Hepatocyte (in vitro differentiated cells): ENCODE measurements at regions not wholly inside any gene's neighbourhood (a gene's known extent, or its start where the extent isn't known, plus 50 kb on each side); places are given as distances from the start of the nearest gene placed in this dataset.
A peak's percentile ranks its signal among the peaks of the same experiment; 100 is the strongest.

Experiments used
- DNase-seq: peaks from one replicate; pipeline ENCODE4 v3.0.0-alpha.2; 2016; ENCODE audit warnings: low spot score
- H2AFZ ChIP-seq: fragments of 200-600 bp; sonication (generic); 2 replicates; pipeline ENCODE4 v1.6.0; 2016; ENCODE audit warnings: antibody characterized with exemption, mild to moderate bottlenecking
- H3K27ac ChIP-seq: fragments of 200-600 bp; sonication (generic); 2 replicates; pipeline ENCODE4 v1.5.1; 2016; ENCODE audit warnings: mild to moderate bottlenecking
- H3K27me3 ChIP-seq: fragments of 200-600 bp; sonication (generic); 2 replicates; pipeline ENCODE4 v1.6.1; 2016
- H3K36me3 ChIP-seq: fragments of 200-600 bp; sonication (generic); replicated peaks from 2 replicates; pipeline ENCODE4 v1.5.1; 2016; ENCODE audit warnings: low read depth; ENCODE audit not compliant: insufficient read depth
- H3K4me1 ChIP-seq: fragments of 200-600 bp; sonication (generic); 2 replicates; pipeline ENCODE4 v1.5.1; 2016; ENCODE audit warnings: mild to moderate bottlenecking, moderate library complexity; ENCODE audit not compliant: insufficient read depth
- H3K4me2 ChIP-seq: fragments of 200-600 bp; sonication (generic); 2 replicates; pipeline ENCODE4 v1.6.0; 2016
- H3K4me3 ChIP-seq: fragments of 200-600 bp; sonication (generic); 2 replicates; pipeline ENCODE4 v1.5.1; 2016; ENCODE audit warnings: mild to moderate bottlenecking
- H3K79me2 ChIP-seq: fragments of 200-600 bp; sonication (generic); 2 replicates; pipeline ENCODE4 v1.6.0; 2017; ENCODE audit warnings: mild to moderate bottlenecking
- H3K9me2 ChIP-seq: fragments of 200-600 bp; sonication (generic); replicated peaks from 2 replicates; pipeline ENCODE4 v1.6.0; 2017; ENCODE audit warnings: mild to moderate bottlenecking; ENCODE audit not compliant: insufficient read depth
- H3K9me3 ChIP-seq: fragments of 200-600 bp; sonication (generic); 2 replicates; pipeline ENCODE4 v1.5.1; 2016; ENCODE audit warnings: low read depth, mild to moderate bottlenecking
- H4K20me1 ChIP-seq: fragments of 200-600 bp; sonication (generic); 2 replicates; pipeline ENCODE4 v1.6.0; 2016; ENCODE audit warnings: mild to moderate bottlenecking; ENCODE audit not compliant: insufficient read depth, poor library complexity, severe bottlenecking
- EZH2 ChIP-seq: fragments of 200-600 bp; sonication (generic); IDR thresholded peaks from 2 replicates; pipeline ENCODE4 v1.6.1; 2016; ENCODE audit warnings: antibody characterized with exemption, mild to moderate bottlenecking, borderline replicate concordance
- EZH2phosphoT487 ChIP-seq: fragments of 200-600 bp; sonication (generic); IDR thresholded peaks from one replicate; pipeline ENCODE4 v1.6.1; 2018; ENCODE audit warnings: antibody characterized with exemption, mild to moderate bottlenecking, low read depth, moderate library complexity; ENCODE audit not compliant: unreplicated experiment, severe bottlenecking
- WGBS: methylation state at CpG from one replicate; pipeline ENCODE4 v1.1.6; 2016; ENCODE audit warnings: low lambda C conversion rate; ENCODE audit errors: missing lambda C conversion rate; 5-methylcytosine and 5-hydroxymethylcytosine counted together
- TF ChIP-seq, protein P1 (sequence below): fragments of 200-600 bp; sonication (generic); IDR thresholded peaks from 2 replicates; pipeline ENCODE4 v1.5.1; 2016; ENCODE audit warnings: antibody characterized with exemption, mild to moderate bottlenecking; ENCODE audit not compliant: poor library complexity

DNA sequence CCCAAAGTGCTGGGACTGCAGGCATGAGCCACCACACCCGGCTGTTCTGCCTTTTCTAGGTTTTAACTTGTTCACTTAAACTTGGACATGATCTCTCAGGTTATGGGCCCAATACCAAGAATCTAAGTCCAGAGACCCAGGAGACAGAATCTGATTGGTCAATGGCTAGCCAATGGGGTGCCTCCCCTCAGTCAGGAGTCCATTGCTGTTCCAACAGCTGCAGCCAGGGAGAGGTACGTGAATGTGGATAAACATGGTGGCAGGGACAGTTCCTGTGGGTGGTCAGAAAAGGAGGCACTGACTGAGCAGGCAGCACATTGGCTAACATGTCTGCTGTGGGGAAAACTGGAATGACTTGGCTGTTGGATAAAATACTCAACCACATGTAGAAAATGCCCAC lies 140.3 kb downstream of the RPLP1 start:
- Histone ChIP-seq H3K36me3 (no peaks in the 10 kb centered on the region), H4K20me1 (no peaks in the 10 kb centered on the region), H2AFZ (no peak overlapping the region), H3K9me3 (no peaks in the 10 kb centered on the region), H3K4me2 (no peak overlapping the region), H3K79me2 (no peaks in the 10 kb centered on the region), H3K27me3 (peaks cover 25% of the 10 kb centered on the region), H3K4me1 (peaks cover 27% of the 10 kb centered on the region), H3K4me3 (no peak overlapping the region), H3K27ac (no peak overlapping the region), H3K9me2 (no peaks in the 10 kb centered on the region)
- DNase-seq: no peak
- 81% methylated on average over 2 of the region's 2 CpGs for WGBS
- TF ChIP-seq EZH2: no peak
- TF ChIP-seq, protein P1, sequence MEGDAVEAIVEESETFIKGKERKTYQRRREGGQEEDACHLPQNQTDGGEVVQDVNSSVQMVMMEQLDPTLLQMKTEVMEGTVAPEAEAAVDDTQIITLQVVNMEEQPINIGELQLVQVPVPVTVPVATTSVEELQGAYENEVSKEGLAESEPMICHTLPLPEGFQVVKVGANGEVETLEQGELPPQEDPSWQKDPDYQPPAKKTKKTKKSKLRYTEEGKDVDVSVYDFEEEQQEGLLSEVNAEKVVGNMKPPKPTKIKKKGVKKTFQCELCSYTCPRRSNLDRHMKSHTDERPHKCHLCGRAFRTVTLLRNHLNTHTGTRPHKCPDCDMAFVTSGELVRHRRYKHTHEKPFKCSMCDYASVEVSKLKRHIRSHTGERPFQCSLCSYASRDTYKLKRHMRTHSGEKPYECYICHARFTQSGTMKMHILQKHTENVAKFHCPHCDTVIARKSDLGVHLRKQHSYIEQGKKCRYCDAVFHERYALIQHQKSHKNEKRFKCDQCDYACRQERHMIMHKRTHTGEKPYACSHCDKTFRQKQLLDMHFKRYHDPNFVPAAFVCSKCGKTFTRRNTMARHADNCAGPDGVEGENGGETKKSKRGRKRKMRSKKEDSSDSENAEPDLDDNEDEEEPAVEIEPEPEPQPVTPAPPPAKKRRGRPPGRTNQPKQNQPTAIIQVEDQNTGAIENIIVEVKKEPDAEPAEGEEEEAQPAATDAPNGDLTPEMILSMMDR: no peak
- no peak for TF ChIP-seq EZH2phosphoT487

DNA sequence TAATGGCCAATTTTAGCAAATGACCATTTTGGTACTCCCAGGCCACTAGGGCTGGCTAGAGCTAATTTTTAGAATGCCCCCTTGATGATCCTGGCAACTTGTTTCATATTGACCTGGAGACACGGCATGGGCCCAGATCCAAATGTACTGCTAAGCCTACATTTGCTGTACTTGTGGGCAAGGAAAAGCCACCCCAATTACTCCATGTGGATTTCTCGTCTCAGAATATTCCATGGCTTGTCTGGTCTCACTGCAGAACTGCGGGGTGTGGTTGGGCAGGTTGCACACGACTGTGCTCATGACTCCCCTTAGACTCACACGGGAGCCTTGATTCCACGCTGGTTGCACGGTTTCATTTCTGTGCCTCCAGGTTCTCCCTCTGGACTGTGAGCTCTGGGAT lies 140.9 kb downstream of the RPLP1 start:
- 88% methylated on average over 7 of the region's 7 CpGs for WGBS
- H3K4me1 ChIP-seq: peaks cover 27% of the 10 kb centered on the region
- DNase-seq: no peak
- H3K9me2 ChIP-seq: no peaks in the 10 kb centered on the region
- H3K9me3 ChIP-seq: no peaks in the 10 kb centered on the region
- no peak overlapping the region for H3K4me2 ChIP-seq
- peaks cover 26% of the 10 kb centered on the region for H3K27me3 ChIP-seq
- no peak overlapping the region for H3K4me3 ChIP-seq
- no peaks in the 10 kb centered on the region for H4K20me1 ChIP-seq
- no peak overlapping the region for H3K27ac ChIP-seq
- TF ChIP-seq, protein P1: no peak
- TF ChIP-seq EZH2phosphoT487 (no peak), EZH2 (no peak)
- no peaks in the 10 kb centered on the region for H3K36me3 ChIP-seq
- no peak overlapping the region for H2AFZ ChIP-seq
- no peaks in the 10 kb centered on the region for H3K79me2 ChIP-seq

DNA sequence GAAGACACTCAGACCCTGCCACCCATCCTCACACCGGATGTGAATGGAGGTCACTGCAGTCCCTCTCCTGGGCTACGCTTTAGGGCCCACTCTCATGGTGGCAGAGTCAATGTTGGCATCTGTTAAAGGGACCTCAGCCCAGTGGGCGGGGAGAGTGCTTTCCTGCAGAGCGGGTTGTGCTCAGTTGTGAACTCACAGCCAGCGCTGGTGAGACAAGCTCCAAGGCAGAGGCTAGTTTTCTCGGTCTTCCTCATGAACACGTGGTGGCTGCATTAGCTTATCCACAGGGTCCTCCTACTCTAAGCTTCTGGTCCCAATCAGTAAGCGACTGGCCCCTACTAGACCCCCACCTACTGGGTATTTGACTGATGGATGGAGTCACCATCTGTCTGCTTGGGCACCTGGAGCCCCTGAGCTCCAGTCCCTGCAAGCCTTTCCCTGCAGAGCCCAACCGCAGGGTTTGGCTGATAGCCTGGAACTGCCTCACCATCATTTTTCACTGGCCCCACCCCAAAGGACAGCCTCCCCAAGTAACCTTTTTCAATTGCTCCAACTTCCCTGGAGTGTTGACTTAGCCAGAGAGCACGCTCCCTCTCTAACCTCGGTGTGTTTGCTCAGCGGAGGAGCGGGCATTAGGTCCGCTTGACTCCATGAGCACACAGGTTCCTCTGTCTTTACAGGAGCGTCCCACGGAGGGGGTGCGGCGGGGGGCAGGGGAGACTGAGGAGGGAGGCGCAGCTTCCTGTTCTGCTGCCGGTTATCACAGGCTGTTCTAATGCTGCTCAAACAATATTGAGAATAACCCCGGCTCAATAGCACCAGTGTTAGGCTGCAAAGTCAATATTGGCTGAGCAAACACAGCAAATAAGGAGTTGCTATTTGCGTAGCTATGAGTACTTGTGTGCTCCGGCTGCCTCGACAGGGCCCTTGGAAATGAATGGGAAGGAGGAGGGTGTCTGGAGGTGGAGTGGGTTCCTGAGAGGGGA lies 141.7 kb downstream of the RPLP1 start:
- Histone ChIP-seq H2AFZ (no peak overlapping the region), H3K9me2 (no peaks in the 10 kb centered on the region), H3K4me3 (no peak overlapping the region), H4K20me1 (no peaks in the 10 kb centered on the region), H3K36me3 (no peaks in the 10 kb centered on the region), H3K27ac (no peak overlapping the region), H3K79me2 (no peaks in the 10 kb centered on the region), H3K4me2 (no peak overlapping the region), H3K27me3 (peaks cover 28% of the 10 kb centered on the region), H3K4me1 (peaks cover 27% of the 10 kb centered on the region), H3K9me3 (no peaks in the 10 kb centered on the region)
- peak; percentile 100 for TF ChIP-seq EZH2phosphoT487
- TF ChIP-seq, protein P1: no peak
- peak; percentile 90 for DNase-seq
- WGBS: 41% methylated on average over 22 of the region's 24 CpGs
